ENCODE measurements at regions not wholly inside any gene's neighbourhood (a gene's known extent, or its start where the extent isn't known, plus 50 kb on each side); places are given as distances from the start of the nearest gene placed in this dataset.
A peak's percentile ranks its signal among the peaks of the same experiment; 100 is the strongest.
"Not testable (repeated sequence)": the region's sequence is repeated elsewhere in the genome, so short reads cannot be mapped to it uniquely, and the experiment has no call there.

DNA sequence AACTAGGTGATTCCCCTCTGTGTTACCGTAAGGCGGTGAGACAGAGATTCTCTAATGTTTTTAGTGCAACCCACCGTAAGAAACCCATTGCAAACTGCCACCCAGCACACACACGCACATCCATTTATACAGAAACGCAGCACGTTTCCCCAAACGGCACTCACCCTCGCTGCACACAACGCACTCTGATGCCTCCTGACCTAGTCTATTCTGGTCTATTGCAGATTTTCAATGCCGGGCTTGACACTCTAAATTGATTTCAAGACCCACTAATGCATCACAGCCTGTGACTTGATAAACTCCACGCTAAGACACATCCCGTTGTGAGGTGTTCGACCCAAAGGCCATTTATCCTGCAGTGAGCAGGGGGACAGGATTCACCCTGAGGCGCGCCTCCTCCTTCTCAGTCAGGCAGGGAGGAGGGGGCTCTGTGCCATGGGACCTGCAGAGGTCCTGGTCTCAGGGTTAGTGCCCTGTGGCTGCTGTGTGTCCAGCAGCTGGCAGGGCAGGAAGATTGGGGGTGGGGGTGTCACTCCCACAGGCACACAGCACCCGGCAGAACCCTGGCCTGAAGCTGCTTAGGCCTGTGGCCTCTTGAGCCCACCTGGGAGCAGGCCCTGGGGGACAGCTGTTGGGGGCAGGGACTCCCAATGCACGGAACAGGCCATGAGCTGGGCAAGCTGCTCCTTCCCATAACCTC is 335.6 kb downstream of the PREX1 start:
- H3K4me3 Mint-ChIP-seq: no peak overlapping the region
- H3K27me3 Mint-ChIP-seq (ENCODE audit: low read depth in 3 of 3): peaks cover 0 to 9% (median 7%) of the 10 kb centered on the region in 3 donors

DNA sequence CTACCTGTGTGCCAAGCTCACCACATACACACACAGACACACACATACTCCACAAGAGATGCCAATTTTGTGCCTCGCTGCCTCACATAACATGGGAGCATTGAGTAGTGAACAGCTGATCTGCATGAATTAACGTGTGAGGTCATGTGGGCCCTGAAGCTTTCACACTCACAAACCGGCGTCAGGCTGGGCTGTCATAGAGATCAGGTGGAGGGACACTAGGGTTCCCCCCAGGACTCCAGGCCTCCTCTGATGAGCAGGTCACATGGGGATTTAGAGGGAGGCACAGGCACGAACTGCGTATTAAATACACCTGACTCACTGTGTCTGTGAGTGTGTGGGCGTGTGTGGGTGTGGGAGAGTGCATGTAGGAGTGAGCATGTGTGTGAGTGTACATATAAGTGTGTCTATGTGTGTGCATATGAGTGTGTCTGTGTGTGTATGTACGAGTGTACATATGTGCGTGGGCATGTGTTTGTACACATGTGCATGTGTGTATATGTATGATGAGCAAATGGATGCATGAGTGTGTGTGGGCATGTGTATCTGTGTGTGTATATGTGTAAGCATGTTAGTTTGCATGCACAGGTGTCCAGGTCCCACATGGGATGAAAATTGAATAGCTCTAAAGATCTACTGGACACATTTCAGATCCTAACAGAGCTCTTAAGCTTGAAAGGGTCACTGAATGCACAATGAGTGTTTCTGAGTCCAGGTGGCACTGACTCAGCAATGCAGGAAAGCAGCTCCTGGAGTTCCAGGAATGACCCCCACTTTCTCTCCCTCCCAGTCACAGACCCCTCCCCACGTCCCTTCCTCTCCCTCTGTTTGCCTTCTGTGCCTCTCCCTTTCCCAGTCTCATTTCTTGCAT is 336.6 kb downstream of the PREX1 start:
- Mint-ChIP-seq H3K36me3 (no peaks in the 10 kb centered on the region), H3K27ac (peak overlapping the region in 1 of 6 donors; percentile 14), H3K4me1 (no peaks in the 10 kb centered on the region)

More for the DNA sequence above, 335.6 kb downstream of the PREX1 start:
- Mint-ChIP-seq H3K9me3 (no peaks in the 10 kb centered on the region), H3K4me1 (no peaks in the 10 kb centered on the region), H3K27ac (no peak overlapping the region), H3K36me3 (no peaks in the 10 kb centered on the region)
- no peak for DNase-seq

DNA sequence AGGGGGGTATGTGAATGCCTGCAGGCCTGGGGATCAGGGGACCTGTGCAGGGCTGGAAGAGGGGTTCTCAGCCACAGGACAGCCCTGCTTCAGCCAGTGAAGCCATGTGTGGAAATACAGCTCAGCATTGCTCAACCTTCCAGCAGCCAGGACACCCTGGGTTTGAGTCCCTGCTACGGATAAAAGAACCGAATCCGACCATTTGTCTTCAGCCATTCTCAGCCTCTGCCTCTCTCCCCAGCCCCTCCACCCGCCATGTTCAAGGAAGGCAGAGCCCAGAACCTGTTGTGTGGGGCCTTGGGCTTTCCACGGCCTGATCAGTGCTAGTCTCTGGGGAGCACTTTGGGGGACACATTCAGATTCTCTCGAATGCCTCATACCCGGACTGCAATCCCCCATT is 337.5 kb downstream of the PREX1 start:
- H3K9me3 Mint-ChIP-seq; H3K27ac Mint-ChIP-seq; H3K27me3 Mint-ChIP-seq (ENCODE audit: low read depth in 3 of 3); H3K4me1 Mint-ChIP-seq; H3K36me3 Mint-ChIP-seq; DNase-seq; H3K4me3 Mint-ChIP-seq: not testable (repeated sequence)

More for the DNA sequence above, 336.6 kb downstream of the PREX1 start:
- Mint-ChIP-seq H3K27me3 (ENCODE audit: low read depth in 3 of 3) (peaks cover under 1 to 9% (median 9%) of the 10 kb centered on the region in 3 donors), H3K4me3 (no peak overlapping the region), H3K9me3 (no peaks in the 10 kb centered on the region)
- no peak for DNase-seq

DNA sequence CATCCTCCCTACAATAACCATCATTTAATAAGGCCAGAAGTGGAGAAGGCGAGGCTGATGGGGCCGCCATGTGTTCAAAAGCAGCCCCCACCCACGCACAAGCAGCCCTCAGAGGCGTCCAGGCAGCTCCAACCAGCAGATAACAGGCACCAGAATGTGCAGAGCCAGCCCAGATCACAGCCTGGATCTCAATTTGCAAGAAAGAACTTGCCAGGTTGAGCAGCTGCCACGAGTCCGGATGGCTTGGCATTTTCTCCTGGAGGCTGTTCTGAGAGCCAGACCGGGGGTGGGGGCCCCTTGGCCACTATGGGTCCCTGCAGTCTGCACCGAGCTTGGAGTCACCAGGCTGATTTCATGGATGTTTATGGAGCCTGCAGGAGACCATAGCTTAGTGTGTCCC is 338.1 kb downstream of the PREX1 start:
- no peak for DNase-seq
- H3K36me3 Mint-ChIP-seq: no peaks in the 10 kb centered on the region
- no peak overlapping the region for H3K27ac Mint-ChIP-seq
- no peaks in the 10 kb centered on the region for H3K4me1 Mint-ChIP-seq
- peaks cover 2 to 12% (median 11%) of the 10 kb centered on the region in 3 donors for H3K27me3 Mint-ChIP-seq (ENCODE audit: low read depth in 3 of 3)
- H3K9me3 Mint-ChIP-seq: no peaks in the 10 kb centered on the region
- no peak overlapping the region for H3K4me3 Mint-ChIP-seq

DNA sequence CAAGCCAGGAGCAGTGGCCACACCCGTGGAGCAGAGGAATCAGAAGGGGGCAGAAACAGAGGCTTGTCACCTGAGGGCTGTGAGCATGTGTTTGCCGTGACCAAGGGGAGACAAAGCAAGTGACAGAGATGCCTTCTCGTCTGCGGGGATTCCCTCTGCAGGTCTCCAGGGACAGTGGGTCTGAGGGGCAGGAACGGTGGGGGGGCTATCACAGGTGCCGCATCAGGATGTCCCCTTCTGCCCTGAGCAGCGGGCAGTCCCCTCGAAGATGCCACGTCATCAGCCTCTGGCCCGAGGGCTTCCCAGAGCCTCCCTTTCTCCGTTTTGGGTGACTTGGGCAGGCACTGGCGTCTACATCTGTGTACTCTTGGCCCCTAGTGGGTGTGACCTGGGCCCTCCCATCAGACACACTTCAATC is 338.7 kb downstream of the PREX1 start:
- Mint-ChIP-seq H3K27me3 (ENCODE audit: low read depth in 3 of 3) (peaks cover 2 to 12% (median 11%) of the 10 kb centered on the region in 3 donors), H3K27ac (no peak overlapping the region), H3K4me3 (no peak overlapping the region), H3K4me1 (no peaks in the 10 kb centered on the region), H3K9me3 (no peaks in the 10 kb centered on the region), H3K36me3 (no peaks in the 10 kb centered on the region)
- no peak for DNase-seq

DNA sequence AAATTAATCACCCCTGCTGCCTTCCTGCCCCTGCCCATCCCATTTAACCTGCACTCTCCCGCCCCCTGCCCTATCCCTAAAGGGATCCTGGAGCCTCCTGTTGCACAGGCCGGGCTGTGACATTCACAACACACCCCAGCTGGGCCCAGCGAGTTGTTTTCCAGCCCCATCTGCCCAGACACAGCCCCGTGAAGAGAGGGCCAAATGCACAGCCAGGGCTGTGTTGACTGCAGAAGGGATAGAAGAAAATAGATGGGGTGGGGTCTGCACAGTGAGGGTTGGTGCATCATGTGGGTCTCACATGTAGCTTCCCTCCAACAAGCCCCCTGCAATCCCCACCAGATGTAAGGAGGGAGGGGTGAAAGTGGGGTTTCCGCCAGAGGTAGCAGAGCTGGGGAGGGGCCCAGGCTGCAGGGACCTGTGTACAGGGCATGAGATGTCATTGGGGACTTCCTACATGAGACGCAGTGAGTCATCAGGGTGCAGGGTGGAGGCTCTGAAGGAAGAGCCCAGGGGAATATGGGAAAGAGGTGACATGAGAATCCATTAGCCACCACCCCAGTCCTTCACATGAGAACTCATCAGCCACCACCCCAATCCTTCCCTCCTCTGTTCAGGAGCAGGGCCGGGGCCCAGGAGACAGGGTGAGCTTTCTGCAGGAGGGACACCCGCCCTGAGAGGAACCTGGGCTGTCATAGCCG is 339.3 kb downstream of the PREX1 start:
- H3K27me3 Mint-ChIP-seq (ENCODE audit: low read depth in 3 of 3): peaks cover 2 to 12% (median 11%) of the 10 kb centered on the region in 3 donors
- not testable (repeated sequence) for DNase-seq, H3K27ac Mint-ChIP-seq, H3K9me3 Mint-ChIP-seq, H3K4me1 Mint-ChIP-seq, H3K36me3 Mint-ChIP-seq, H3K4me3 Mint-ChIP-seq

DNA sequence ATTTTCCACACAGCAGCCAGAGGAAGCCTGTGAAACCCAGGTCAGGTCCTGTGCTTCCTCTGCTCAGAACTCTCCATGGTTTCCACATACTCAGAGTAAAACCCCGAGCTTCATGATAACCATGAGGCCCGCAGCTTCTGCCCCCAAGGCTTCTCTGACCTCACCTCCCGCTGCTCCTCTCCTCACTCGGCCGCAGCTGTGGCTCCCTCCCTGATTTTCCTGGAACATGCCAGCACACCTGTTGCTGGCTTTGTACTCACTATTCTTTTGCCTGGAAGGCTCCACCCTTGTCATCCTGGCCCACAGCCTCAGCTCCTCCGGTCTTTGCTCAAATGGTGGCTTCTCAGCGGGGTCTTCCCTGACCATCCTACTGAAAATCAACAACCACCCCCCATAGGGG is 341.7 kb downstream of the PREX1 start:
- H3K4me1 Mint-ChIP-seq: no peaks in the 10 kb centered on the region
- no peak overlapping the region for H3K27ac Mint-ChIP-seq
- DNase-seq: no peak
- H3K9me3 Mint-ChIP-seq: no peaks in the 10 kb centered on the region
- no peak overlapping the region for H3K4me3 Mint-ChIP-seq
- H3K36me3 Mint-ChIP-seq: no peaks in the 10 kb centered on the region
- peaks cover 2 to 12% (median 7%) of the 10 kb centered on the region in 3 donors for H3K27me3 Mint-ChIP-seq (ENCODE audit: low read depth in 3 of 3)

DNA sequence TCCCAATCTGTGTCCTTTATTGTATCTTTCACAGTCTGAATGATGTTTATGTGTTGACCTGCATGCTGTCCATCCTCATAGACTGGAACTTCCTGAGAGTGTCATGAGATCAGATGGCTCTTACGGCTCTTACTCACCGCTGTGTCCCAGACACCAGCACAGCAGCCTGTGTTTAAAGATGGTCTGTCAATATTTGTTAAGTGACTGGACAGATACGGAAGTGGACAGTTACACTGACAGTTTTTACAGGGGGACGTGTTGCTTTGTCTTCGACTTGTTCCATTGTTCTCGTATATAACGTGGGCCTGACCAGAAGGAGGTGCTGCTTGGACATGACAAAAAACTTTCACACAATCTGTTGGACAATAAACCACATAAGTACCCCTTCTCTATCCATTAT is 342.6 kb downstream of the PREX1 start:
- H3K27ac Mint-ChIP-seq, H3K36me3 Mint-ChIP-seq, H3K4me3 Mint-ChIP-seq, H3K4me1 Mint-ChIP-seq, DNase-seq, H3K9me3 Mint-ChIP-seq: not testable (repeated sequence)
- H3K27me3 Mint-ChIP-seq (ENCODE audit: low read depth in 3 of 3): peaks cover 2 to 15% (median 8%) of the 10 kb centered on the region in 3 donors

DNA sequence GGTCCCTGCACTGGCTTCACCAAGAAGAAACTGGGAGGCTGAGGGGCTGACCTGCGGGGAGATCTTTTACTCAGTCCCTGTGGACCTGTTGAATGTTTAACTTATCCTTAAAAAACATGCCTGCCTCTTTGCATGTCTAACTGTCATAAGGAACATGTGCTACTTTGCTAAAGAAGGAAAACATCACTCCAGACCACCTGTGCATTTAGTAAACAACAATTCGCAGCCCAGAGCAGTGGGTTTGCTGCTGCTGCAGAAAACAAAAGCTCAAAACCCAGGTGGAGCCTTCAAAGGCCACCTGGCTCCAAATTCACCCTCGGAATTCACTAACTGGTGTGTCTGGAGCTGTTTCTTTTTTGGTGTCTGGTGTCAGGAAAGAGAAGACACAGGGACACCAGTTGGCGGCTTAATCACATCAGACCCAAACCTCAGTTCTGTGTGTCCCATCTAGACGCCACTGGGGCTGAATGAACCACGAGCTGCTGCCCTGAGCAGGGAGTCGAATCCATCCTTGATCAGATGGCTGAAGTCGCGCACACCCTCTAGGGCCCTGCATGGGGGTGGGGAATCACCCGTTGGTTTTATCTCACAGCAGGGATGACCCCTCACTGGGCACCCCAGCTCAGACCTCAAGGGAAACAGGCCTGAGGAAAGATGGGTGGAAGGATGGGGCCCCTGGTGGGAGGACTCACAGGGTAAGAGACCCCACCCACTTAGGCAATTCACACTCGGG is 344.3 kb downstream of the PREX1 start:
- Mint-ChIP-seq H3K9me3 (no peaks in the 10 kb centered on the region), H3K4me3 (no peak overlapping the region), H3K36me3 (no peaks in the 10 kb centered on the region), H3K27me3 (ENCODE audit: low read depth in 3 of 3) (peaks cover 2 to 22% (median 7%) of the 10 kb centered on the region in 3 donors), H3K27ac (no peak overlapping the region), H3K4me1 (no peaks in the 10 kb centered on the region)
- no peak for DNase-seq

DNA sequence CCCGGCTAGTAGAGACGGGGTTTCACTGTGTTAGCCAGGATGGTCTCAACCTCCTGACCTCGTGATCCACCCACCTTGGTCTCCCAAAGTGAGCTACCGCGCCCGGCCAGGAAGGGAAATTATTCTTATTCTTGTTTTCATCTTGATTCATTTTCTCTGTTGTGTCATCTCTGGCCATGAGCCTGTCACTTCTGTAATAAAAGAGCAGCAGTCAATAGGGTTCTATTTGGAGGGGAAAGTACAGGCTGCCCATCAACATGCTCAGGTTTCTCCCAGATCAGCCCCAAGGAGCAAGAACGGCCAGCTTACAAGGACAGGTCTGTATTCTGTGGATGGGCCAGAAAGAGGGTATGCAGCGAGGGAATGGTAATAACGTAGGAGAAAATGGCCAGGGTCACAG is 345.0 kb downstream of the PREX1 start:
- no peak overlapping the region for H3K27ac Mint-ChIP-seq
- no peaks in the 10 kb centered on the region for H3K4me1 Mint-ChIP-seq
- H3K36me3 Mint-ChIP-seq: no peaks in the 10 kb centered on the region
- no peaks in the 10 kb centered on the region for H3K9me3 Mint-ChIP-seq
- peaks cover 3 to 23% (median 8%) of the 10 kb centered on the region in 3 donors for H3K27me3 Mint-ChIP-seq (ENCODE audit: low read depth in 3 of 3)
- no peak overlapping the region for H3K4me3 Mint-ChIP-seq
- no peak for DNase-seq

DNA sequence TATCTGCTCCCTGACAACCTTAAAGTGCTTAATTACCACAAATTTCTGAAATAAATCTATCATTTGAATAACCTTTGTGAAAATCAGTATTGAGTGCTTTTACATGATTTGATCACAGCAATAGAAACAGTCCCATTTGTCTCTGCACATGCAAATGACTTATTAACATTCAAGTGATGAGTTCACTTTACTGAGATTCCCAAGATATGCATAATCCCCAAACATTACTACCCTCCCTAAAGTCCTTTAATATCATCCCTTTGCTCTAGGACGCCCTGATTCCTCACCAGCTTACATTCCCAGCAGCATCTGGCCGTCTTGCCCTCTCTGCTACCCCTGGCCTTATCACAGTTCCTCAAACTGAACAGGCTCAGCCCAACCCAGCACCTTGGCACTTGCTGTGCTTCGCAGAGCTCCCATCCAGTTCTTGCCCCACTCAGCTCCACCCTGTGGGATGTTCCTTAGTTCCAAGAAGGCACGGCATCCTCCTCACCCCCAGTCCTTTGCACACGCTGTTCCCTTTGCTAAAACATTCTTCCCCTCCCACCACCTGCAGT is 347.5 kb downstream of the PREX1 start:
- no peak for DNase-seq
- H3K9me3 Mint-ChIP-seq: no peaks in the 10 kb centered on the region
- H3K27ac Mint-ChIP-seq: no peak overlapping the region
- no peaks in the 10 kb centered on the region for H3K4me1 Mint-ChIP-seq
- H3K4me3 Mint-ChIP-seq: no peak overlapping the region
- H3K36me3 Mint-ChIP-seq: no peaks in the 10 kb centered on the region
- H3K27me3 Mint-ChIP-seq (ENCODE audit: low read depth in 3 of 3): peaks cover 10 to 25% (median 10%) of the 10 kb centered on the region in 3 donors

DNA sequence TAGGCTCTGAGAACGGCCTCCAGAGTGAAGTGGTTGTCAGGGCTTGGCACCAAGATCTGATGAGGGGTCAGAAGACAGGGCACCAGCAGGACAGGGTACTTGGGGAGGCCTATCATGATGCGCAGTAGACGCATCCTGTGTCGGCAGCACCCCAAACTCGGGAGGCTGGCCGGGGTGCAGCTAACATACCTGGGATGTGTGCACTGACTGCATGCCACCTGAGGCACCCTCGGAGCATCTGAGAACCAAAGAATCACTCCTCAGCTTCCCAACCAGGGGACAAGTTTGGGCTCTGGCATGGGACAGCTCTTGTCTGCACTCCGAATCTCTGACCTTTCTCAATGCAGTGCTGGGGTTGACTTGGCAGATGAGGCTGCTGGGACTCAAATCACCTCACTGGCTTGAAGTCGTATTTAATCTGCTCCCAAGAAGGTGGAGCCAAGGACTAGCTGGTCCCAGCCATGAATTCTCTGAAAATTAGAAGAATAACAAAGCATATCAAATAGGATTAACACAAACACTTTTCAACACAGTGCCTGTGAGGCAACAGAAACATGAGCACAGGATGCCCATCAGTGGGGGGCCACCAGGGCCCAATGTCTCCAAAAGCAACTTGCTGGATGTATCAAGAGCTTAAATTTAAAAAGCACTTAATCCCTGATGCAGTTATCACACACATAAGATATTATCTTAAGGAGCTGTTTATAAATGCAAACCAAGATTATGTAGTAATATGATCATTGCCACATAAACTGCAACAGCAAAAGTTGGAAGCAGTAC is 348.8 kb downstream of the PREX1 start:
- no peaks in the 10 kb centered on the region for H3K9me3 Mint-ChIP-seq
- H3K27ac Mint-ChIP-seq: no peak overlapping the region
- H3K4me1 Mint-ChIP-seq: no peaks in the 10 kb centered on the region
- DNase-seq: no peak
- no peak overlapping the region for H3K4me3 Mint-ChIP-seq
- H3K36me3 Mint-ChIP-seq: no peaks in the 10 kb centered on the region
- H3K27me3 Mint-ChIP-seq (ENCODE audit: low read depth in 3 of 3): peaks cover 8 to 21% (median 10%) of the 10 kb centered on the region in 3 donors

DNA sequence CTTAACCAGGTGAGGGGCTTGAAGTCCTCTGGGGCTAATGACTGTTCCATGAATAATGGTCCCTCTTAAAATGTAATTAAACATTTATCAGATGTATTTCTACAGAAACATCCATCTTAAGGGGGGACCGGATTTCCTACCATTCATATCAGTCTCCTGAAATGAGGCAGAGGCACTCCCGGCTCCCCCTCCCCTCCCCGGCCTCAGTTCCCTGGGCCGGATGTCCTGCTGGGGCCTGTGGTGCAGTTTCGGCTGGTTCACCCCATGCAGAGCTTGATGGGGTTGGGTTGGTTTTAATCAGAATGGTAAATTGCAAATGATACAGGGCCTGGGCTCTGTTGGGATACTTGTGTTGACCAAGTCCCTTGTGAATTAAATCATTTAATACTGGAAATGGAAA is 349.4 kb downstream of the PREX1 start:
- no peaks in the 10 kb centered on the region for H3K36me3 Mint-ChIP-seq
- H3K9me3 Mint-ChIP-seq: no peaks in the 10 kb centered on the region
- no peaks in the 10 kb centered on the region for H3K4me1 Mint-ChIP-seq
- H3K27me3 Mint-ChIP-seq (ENCODE audit: low read depth in 3 of 3): peaks cover 8 to 21% (median 10%) of the 10 kb centered on the region in 3 donors
- H3K4me3 Mint-ChIP-seq: no peak overlapping the region
- no peak for DNase-seq
- no peak overlapping the region for H3K27ac Mint-ChIP-seq

Data from immature natural killer cell (primary cell).